ENCODE measurements at regions not wholly inside any gene's neighbourhood (a gene's known extent, or its start where the extent isn't known, plus 50 kb on each side); places are given as distances from the start of the nearest gene placed in this dataset.

DNA sequence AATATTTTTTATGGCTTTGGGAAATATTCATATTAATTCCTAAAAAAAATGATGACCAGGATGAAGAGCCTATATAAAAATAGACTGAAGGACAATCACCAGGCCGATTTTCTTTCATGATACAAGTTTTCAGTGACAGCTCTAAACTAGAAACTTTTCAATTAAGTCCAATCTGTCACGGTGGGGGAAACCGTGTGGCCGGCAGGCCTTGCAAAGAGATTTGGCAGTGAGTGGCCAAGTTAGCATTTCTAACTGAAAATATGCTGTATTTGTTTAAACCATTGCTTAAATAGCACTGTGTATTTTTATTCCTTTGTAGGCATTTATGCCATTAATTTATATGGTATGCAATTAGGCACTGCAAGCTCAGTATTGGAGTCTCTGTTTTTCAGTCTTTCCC lies 294.5 kb upstream of the NRIP1 start:
- TF ChIP-seq POLR2A (IDR thresholded peaks at IDR 0.05; ENCODE audit: low read depth, low read length), result no peak
- no peak for TF ChIP-seq POLR2AphosphoS5 (IDR thresholded peaks at IDR 0.05; ENCODE audit: low read depth, low read length)
- no peak for TF ChIP-seq TAF1 (IDR thresholded peaks at IDR 0.05; ENCODE audit: low read depth, low read length)
- TF ChIP-seq POU2F2 (IDR thresholded peaks at IDR 0.05; ENCODE audit: low read depth, low read length), result no peak
